HL-60 (cell line): ENCODE measurements at regions not wholly inside any gene's neighbourhood (a gene's known extent, or its start where the extent isn't known, plus 50 kb on each side); places are given as distances from the start of the nearest gene placed in this dataset.

Experiments
- CTCF ChIP-seq: IDR thresholded peaks from one replicate; pipeline ENCODE4 v1.5.1; 2011; ENCODE audit warnings: low read length, control low read depth, inconsistent platforms; ENCODE audit not compliant: insufficient read depth
- GABPA ChIP-seq: IDR thresholded peaks from 2 replicates; pipeline ENCODE4 v1.6.1; 2012; ENCODE audit warnings: low read depth
- POLR2AphosphoS5 ChIP-seq: IDR thresholded peaks from 2 replicates; pipeline ENCODE4 v1.6.1; 2012; ENCODE audit warnings: low read depth
- REST ChIP-seq: IDR thresholded peaks from 2 replicates; pipeline ENCODE4 v1.6.1; 2012; ENCODE audit warnings: low read depth; ENCODE audit not compliant: insufficient replicate concordance
- SPI1 ChIP-seq: IDR thresholded peaks from 2 replicates; pipeline ENCODE4 v1.6.1; 2012; ENCODE audit warnings: low read depth, mild to moderate bottlenecking, borderline replicate concordance

GRCh38 chr12:17266856-17267255, 660.9 kb upstream of the LMO3 start:
- TF ChIP-seq CTCF = no peak
- TF ChIP-seq POLR2AphosphoS5 = no peak
- no peak for TF ChIP-seq SPI1
- TF ChIP-seq REST = no peak
- TF ChIP-seq GABPA = no peak
